ENCODE measurements at regions not wholly inside any gene's neighbourhood (a gene's known extent, or its start where the extent isn't known, plus 50 kb on each side); places are given as distances from the start of the nearest gene placed in this dataset.

- no peak for TF ChIP-seq RAD21 (IDR thresholded peaks at IDR 0.05)
- TF ChIP-seq CTCF (IDR thresholded peaks at IDR 0.05; ENCODE audit: low read depth, low read length, missing input control): no peak
- TF ChIP-seq GABPA (IDR thresholded peaks at IDR 0.05 in 1 of 2, conservative IDR thresholded peaks at IDR 0.05 in 1 of 2): no peak
- no peak for TF ChIP-seq YY1 (IDR thresholded peaks at IDR 0.05)
- TF ChIP-seq JUND (IDR thresholded peaks at IDR 0.05): no peak
- no peak for TF ChIP-seq FOXA1 (IDR thresholded peaks at IDR 0.05)
- TF ChIP-seq ZBTB33 (IDR thresholded peaks at IDR 0.05): no peak
- no peak for TF ChIP-seq MAX (IDR thresholded peaks at IDR 0.05)
- no peak for TF ChIP-seq HNF4G (IDR thresholded peaks at IDR 0.05)
- no peak for TF ChIP-seq TAF1 (conservative IDR thresholded peaks at IDR 0.05)
- TF ChIP-seq REST (IDR thresholded peaks at IDR 0.05): no peak
- no peak for TF ChIP-seq SP1 (IDR thresholded peaks at IDR 0.05)
- TF ChIP-seq HNF4A (conservative IDR thresholded peaks at IDR 0.05): no peak
- TF ChIP-seq RXRA (IDR thresholded peaks at IDR 0.05): no peak
- no peak for TF ChIP-seq EGR1 (IDR thresholded peaks at IDR 0.05; ENCODE audit: low read depth in 2 of 2)
- TF ChIP-seq FOXA2 (IDR thresholded peaks at IDR 0.05): no peak
- TF ChIP-seq ATF3 (IDR thresholded peaks at IDR 0.05): no peak
- no peak for TF ChIP-seq NR2F2 (IDR thresholded peaks at IDR 0.05)
- DNase-seq (ENCODE audit: low spot score): no peak
- no peak overlapping the region for H3K9ac ChIP-seq (ENCODE audit: low read depth in 1 of 2, low read length in 2 of 2)
- H3K36me3 ChIP-seq (ENCODE audit: control insufficient read depth in 4 of 4, insufficient read depth in 3 of 4, low read depth in 1 of 4, low read length in 3 of 4): no peaks in the 10 kb centered on the region
- WGBS: 81% methylated on average over 3 of the region's 3 CpGs
- H3K9me3 ChIP-seq (ENCODE audit: control insufficient read depth in 4 of 4, low read length in 3 of 4): no peaks in the 10 kb centered on the region
- no peaks in the 10 kb centered on the region for H3K4me1 ChIP-seq (ENCODE audit: control insufficient read depth in 4 of 4, insufficient read depth in 4 of 4, low read length in 3 of 4)
- peaks cover 0 to 3% (median 0%) of the 10 kb centered on the region in 4 donors for H3K27me3 ChIP-seq (ENCODE audit: control insufficient read depth in 4 of 4, insufficient read depth in 4 of 4, low read length in 3 of 4)
- H3K4me3 ChIP-seq (ENCODE audit: low read depth in 1 of 3, low read length in 3 of 3): no peak overlapping the region
- H3K27ac ChIP-seq (ENCODE audit: low read depth in 1 of 2, low read length in 2 of 2): no peak overlapping the region
These were observed 104.5 kb upstream of the GRAMD1B start for GRCh38 chr11:123325533-123325932.
